IPS DF 4.7 (cell line): ENCODE measurements at regions not wholly inside any gene's neighbourhood (a gene's known extent, or its start where the extent isn't known, plus 50 kb on each side); places are given as distances from the start of the nearest gene placed in this dataset.

ENCODE experiments used
- DNase-seq: peaks from one replicate; pipeline ENCODE4 v3.0.0-alpha.2; 2013; ENCODE audit warnings: low spot score; ENCODE audit errors: extremely low read depth

DNA sequence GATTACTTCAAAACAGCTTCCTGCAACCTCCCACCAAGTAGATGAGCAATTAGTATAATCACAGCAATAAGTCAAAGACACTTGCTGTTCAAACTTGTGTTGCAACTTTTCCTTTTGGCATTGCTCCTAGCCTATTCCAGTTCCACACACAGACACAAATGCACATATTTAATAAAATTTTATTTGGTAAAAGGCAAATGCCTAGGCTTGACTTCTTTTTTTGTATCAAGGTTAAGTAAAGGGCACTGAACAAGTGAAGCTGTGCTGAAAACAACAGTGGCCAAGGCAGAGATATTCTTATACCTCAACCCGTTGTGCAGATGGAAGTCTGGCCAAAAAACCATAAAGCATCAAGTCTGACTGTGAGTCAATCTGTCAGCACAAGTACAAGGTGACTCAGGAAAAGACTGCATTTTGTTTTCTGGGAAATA, 708.4 kb upstream of the CITED2 start:
- no peak for DNase-seq

DNA sequence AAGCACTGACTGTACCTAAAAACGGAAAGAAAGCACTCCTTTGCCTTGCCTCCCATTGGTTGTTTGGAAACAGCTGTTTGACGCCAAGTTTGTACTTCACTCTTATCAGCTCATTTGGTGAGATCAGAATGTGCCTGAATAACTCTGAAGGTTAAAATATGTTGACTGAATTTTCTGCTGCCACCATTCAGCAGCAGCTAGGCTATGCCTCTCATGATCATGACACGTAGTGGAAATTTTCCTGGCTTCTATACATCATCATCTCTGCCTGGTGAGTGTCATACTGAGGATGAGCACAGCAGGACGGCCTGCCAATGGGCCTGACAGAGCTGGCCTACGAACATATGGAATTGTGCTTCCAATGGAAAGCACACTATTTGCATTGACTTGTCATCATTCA, 704.9 kb upstream of the CITED2 start:
- no peak for DNase-seq

DNA sequence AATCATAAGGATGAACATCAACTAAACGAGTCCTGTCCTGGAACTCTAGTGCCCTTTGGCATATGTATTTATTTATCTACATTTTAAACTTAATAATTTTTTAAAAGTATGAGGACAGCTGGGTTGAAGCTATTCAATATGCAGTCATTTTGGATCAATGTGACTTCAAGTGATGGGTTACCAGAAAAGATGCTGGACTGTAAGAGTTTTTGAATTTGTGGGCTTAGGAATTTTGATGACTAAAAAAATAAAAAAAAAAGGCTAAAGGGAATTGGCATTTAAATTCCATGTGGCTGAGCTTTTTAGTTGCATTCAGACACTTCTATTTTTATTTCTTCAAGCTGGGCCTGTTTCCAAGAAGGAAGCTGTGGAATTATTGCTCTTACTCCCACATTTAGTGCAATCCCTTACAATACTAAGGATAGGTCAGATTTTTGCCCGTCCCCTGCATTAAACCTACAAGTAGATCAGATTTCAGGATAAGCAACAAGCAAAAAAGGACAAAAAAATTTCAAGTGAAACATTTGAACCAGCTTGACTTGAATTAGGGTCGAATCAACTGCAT, 704.2 kb upstream of the CITED2 start:
- DNase-seq: no peak

DNA sequence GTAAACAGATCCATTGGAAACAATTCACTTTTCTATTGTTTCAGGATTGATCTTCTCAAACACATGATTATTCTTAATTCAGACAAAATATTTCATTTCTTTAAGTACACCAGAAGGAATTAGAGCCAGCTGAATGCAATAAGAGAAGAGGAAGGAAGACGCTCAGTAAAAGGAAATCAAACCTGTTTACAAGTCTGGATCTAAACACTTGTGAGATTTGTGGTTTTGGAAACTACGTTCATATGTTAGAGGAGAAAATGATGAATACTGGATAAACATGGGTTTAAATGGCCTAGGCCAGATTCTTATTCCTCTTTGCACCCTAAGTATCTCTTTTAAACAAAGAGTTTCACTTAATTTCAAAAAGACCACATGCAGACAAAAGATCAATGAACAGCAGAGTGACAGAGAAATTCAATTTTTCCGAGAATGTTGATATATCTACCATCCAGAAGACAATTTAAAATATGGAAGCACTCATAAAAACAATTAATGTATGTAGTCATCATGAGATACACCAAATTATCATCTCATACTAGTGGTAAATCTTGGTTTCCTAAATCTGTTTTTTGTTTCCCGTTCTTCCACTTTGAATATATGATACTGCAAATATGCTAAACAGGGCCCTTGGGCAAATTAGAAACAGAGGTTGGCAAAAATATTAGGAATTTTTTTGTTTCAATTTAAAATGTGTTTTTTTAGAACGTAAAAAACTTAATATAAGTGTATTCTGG, 703.5 kb upstream of the CITED2 start:
- DNase-seq: no peak

DNA sequence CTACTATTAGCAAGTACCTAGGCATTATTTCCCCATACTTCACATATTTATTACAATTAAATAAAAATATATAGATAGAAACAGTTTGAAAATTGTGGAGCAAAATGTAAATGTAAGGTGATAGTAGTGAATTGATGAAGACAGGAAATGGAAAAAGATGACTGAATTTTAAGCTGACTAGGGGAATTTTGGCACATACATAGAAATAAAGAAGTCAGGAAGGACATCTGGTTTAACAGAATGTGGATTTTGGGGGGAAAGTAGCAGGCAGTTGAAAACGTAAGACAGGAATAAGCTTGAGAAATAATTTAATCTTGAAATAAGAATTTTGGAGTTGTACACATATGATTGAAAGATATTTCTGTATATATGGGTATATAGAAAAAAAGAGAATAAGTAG, 701.7 kb upstream of the CITED2 start:
- no peak for DNase-seq

DNA sequence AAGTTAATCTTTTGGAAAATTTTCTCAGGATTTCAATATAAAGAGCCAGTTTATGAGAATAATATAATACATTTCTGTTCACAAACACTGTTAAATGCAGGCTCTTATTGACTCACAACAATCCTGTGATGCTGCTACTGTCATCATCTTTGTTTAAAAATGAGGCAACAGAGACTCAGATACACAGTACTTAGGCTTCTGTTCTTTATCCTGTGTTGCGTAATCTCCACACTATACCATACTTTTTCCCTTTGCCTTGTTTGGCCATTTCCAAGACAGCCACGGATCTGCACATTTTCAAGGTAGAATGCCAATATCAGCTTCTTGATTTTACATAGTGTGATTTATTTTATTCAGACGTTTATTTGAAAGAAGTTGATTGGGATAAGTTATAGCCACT, 699.0 kb upstream of the CITED2 start:
- DNase-seq: no peak

DNA sequence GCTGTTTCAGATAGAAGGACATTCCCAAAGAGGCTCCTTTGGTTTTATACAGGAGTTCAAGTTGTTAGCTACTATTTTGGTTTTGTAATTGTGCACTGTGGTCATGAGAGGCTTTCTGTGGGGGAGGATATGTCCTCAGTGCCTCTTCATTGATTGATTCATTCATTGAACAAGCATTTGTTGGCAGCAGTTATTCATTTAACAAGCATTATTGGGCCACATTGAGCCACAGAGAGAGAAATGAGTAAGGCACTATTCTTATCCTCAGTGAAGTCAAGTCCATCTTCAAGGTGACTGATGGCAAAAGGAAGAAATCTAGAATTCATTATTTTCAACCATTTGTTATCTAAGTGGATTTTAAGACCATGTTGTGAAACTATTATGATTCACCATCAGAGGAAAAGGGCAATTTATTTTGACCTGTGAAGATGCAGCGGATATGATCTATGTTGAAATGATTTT, 697.2 kb upstream of the CITED2 start:
- DNase-seq: no peak

DNA sequence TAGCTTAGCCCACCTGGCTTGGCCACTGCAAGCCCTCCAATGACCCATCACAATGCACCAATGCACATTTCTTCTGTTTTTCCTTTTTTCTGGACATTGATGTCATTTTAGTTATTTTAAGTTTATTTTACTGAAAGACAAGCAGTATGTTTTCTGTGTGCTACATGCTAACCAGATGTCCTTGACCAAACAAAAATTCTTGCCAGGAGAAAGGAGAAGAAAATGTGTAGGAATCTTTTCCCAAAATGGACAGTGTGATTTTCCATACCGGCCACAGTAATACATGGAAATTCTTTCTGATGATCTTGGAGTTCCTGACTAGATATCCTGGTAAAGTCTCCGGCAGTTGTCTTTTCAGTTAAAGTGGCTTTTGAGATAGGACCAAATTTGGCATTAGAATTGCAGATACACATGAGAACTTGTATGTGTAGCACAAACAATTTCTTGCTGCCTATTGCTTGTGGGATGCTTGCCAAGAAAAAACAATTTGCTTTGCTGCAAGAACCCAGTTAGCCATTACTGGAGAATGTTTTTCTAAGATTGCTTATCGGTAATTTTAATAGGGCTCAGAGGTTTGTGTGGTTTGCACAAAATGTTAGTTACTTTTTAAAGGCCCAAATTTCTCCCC, 696.5 kb upstream of the CITED2 start:
- no peak for DNase-seq

DNA sequence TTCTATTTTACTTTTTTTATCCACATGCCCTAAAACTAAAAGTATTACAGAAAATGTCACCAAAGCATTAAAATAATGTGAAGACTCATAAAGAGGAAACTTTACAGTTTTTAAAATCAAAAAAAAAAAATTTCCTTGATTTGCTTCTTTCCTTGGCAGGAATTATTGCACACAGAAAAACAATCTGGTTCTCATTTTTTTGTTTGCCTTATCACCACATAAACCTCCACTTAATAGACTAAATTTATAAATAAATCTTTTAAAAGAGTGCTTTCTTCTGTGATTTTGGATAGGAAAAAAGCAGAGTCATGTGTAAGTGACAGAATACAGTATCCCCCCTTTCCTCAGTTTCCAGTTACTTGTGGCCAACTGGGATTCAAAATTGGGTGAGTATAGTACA, 695.1 kb upstream of the CITED2 start:
- DNase-seq: no peak

DNA sequence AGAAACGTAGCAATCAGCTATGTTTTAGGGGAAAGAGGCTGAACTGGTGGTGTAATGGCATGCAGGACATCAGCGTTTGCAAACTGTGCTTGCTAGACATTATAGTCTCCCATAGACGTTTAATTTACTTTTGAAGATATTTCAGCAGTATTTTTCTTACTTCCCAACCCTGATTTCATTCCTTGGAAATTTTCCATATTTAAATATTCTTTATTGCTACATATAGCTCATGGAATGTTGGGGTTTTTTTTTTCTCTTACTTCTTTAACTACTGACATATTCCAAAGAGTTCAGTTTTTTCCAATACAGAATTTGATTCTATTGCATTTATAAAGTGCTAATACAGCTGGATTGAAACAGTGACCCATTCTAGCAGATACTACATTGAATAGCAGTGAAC, 694.4 kb upstream of the CITED2 start:
- no peak for DNase-seq

DNA sequence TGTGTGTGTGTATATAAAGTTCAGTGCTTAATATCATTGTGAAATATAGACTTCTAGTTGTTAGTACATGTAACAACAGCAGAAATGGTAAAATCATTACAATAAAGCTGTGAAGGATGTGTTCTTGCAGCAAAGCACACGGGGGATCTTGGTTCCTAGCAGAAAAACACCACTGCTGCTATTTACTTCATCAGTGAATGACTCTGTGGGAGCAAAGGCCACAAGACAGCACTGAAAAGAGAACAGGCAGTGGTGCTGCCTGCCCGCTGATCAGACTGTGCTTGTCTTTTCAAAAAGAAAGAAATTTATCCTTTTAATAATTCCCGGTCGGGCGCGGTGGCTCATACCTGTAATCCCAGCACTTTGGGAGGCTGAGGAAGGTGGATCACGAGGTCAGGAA, 689.9 kb upstream of the CITED2 start:
- DNase-seq: no peak

DNA sequence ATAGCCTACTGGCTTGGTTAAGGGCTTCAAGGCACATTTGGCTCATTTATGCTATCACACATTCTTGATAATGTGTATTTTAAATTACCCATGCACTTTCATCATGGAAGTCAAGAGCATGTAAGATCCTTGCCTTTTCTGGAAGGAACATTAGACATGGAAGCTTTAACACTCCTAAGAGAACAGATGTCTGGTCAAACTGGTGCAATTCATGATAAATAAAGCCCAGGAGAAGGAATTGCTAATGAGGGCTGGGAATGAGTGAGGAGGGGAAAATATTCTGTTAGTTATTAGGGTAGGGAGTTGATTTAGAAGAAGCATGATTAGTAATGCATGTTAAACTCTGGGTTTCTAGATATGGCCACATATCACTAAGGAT, 688.6 kb upstream of the CITED2 start:
- no peak for DNase-seq

DNA sequence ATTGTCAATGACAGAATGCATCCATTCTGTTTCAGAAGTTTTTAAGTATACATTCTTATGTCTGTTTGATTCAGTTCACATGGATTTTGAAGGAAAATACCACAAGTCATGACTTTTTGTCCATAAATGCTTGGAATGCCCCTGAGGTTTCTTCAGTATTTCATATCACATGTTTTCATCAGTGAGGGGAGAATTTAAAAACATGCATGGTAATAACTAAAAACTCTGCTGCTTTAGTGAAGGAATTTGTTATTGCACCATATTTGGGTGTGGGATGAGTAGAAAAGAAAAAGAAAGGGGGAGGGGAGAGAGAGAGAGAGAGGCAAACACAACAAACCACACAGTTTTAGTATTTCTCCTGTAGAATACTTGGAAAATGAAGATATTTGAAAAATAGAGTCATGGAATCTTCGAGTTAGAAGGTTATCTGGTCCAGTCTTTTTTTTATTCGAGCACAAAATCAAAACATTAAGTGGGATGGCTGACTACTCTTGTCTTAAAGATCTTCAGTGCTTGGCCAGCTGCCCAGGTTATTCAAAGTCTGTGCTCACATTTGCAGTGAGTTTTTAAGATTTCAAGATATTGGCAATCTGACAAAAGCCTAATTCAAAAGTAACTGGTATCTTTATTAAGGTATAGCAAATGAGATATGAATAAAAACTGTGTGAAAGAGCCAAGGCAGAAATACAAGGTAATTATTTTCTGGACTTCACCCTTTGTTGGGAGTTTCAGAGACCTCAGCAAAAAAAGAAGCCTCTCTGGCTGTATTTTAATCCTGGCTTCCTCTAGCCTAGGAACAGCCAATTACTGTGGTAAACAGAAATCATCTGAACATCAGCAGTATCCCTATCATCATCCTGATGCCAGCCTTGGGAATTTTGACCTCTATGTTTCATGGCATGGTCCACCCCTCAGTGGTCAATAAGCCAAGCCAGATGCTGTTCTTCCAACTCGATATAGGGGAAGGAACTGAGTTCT, 687.9 kb upstream of the CITED2 start:
- no peak for DNase-seq

DNA sequence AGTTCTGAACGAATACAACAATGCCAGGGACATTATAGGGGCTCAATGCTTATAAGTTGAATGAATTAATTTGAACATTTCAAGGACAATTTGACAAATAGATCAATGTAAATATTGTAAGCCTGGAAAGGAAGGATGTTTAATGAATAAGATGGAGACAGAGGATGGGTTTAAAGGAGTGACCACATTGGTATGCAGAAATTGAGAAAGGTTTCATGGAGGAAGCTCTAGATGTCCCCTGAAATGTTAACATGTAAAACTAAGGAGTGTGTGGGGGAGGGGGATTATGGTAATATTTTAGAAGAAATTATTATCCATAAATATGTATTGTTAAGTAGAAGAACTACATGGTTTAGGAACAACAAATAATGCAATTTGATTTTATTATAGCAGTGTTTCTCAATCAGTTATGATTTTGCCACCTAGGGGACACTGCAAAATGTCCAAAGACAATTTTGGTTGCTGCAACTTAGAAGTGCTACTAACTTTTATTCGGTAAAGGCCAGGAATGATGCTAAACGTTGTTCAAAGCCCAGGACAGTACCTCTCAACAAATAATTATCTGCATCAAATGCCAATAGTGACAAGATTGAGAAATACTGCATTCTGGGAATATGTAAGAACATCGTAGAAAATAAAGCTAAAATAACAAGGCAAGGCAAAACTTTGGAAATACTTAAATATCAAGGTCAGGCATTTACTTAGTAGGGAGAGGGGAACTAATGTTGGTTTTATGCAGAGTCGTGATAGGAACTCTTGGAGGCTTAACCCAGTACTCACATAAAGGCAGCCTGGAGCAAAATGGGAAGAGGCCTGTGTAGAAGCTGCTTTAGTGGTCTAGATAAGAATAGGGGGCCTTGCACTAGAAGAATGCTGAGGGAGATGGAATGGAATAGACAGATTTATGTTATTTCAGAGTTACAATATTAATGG, 686.9 kb upstream of the CITED2 start:
- DNase-seq: no peak

DNA sequence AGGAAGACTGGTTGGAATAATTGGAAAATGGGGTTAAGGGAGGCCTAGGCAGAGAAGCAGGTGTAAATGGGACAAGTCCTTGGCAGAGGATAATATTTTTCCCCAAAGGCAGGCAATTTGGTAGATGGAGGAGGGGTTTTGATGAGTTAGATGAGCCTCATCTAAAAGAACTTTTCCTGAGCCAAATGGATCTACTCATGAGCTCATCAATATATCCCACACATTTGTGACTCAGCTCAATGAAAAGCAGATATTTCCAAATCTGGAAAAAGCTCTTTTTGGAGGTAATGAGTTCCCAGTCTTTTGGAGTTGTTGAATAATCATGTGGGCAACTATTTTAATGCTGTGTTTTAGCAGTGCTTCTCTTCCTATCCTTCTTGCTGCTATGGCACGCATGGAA, 685.5 kb upstream of the CITED2 start:
- no peak for DNase-seq

DNA sequence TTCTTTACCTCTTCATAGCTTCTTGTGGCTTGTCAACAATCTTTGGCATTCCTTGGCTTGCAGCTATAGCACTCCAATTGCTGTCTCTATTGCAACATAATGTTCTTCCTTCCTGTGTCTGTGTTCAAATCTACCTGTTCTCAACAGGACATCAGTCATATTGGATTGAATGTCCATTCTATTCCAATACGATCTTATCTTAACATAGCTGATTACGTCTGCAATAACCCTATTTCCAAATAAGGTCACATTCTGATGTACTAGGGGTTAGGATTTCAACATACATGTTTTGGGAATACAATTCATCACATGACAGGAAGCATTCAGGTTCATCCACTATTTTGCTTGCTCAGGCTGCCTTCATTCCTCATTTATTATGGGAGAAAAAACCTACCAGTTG, 684.4 kb upstream of the CITED2 start:
- DNase-seq: no peak

DNA sequence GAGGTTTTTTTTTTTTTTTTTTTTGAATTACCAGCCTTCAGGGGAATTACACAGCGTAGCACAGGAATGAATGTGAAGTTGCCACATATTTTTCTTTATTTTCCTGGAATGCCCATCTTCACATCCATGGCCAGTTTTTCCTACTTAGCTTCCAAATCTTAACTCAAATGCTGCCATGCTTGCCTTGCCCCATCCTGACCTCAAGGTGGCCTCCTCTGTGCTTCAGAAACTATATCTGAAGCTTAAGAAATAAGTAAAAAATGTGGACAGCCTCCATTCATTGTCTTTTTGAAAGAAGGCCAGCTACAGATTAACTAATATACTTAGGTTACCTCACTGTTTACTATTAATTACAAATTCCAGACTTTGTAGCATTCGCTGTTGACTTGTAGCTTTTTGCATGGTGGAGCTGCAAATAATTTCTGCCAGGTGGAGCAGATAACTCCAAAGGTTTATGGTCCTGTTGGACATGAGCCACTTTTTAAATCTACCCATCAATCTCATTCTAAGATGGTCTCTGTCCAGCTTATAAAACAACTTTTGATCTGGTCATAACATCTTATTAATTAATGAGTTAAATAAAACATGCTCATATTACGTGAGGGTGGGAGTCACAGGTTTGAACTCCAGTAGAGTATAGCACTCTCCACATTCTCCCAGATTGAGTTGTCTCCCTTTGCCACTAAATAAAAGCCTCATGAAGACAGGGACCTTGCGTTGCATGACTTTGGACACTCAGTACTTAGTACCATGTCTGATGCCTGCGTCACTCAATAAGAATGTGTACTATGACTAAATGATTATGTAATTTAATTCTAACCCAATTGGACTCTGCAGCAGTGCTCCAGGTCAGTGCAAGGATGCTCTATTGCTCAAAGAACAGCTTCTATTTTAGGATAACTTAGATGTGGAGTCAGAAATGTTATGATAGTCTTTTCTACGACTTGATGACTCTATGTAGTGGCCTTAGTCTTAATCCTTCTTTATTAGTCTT, 678.6 kb upstream of the CITED2 start:
- no peak for DNase-seq

DNA sequence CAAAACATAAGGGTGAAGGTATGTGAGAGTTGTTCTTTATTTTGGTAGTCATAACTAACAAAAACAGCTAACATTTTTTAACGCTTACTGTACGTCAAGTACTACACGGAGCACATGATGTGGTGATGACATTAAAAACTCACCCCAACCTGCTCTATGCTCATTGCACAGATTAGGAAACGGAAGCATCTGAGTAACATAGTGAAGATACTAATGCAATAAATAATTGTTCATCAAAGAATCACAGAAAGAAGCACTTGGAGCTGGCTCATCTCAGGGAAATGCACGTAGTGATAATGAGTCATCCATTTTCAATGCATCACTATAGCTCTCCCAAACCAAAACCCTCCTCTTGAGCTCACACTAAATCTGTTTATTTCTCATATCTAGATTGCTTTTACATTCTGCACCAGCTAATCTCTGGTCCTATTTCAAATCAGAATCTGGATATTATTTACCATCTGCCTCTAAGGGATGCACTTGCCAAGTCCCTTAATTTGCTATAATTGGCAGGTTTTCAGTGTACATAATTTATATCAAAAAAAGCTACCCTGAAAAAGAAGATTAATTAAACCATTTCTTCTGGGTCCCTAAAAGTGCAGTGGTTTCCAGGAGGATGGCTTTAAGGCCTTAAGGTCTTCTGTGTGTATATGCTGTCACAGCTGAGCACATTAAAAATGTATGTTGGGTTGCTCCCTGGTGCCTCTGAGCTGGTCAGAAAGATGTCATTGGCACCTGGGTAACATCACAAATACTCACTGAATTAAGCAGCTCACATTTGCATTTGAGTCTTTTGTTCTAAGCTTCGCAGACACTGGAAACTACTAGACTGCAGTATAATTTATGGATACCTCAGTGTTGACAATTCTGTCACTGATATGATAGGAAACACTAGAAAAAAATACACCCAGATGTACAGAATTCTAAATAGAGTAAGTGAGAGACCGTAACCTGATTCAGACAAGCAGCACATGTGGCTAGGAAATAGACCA, 677.4 kb upstream of the CITED2 start:
- DNase-seq: no peak
